AG10803 (cell line): ENCODE measurements at regions not wholly inside any gene's neighbourhood (a gene's known extent, or its start where the extent isn't known, plus 50 kb on each side); places are given as distances from the start of the nearest gene placed in this dataset.
"Not testable (repeated sequence)": the region's sequence is repeated elsewhere in the genome, so short reads cannot be mapped to it uniquely, and the experiment has no call there.

Source experiments
- DNase-seq: peaks from one replicate; pipeline ENCODE4 v3.0.0; 2010; ENCODE audit warnings: low read depth
- H3K4me3 ChIP-seq: 2 replicates; pipeline ENCODE4 v1.5.1; 2011; ENCODE audit warnings: mild to moderate bottlenecking, low read length, control low read depth
- TF ChIP-seq, protein P1 (sequence below): conservative IDR thresholded peaks from 2 replicates; pipeline ENCODE4 v1.5.1; 2011; ENCODE audit warnings: mild to moderate bottlenecking, low read length, control low read depth, inconsistent platforms

DNA sequence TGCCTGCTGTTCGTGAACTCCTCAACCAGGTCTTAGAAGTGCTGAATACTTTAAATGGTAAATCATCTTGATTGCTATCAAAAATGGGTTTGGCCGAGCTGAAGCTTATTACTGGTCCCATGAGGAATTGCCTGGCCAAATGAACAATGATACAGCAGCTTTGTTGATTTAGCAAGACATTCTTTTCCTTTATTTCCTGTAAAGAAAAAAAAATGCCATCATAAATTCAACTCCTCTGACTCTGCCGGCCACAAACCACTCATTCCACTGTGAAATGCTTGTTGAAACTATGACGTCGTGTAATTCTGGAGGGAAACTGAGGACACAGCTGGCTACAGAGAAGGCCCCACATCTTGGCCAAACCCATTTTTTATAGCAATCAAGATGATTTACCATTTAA lies 74.2 kb upstream of the ID2 start:
- H3K4me3 ChIP-seq = no peak overlapping the region
- peak; percentile 63 for DNase-seq
- TF ChIP-seq, protein P1, sequence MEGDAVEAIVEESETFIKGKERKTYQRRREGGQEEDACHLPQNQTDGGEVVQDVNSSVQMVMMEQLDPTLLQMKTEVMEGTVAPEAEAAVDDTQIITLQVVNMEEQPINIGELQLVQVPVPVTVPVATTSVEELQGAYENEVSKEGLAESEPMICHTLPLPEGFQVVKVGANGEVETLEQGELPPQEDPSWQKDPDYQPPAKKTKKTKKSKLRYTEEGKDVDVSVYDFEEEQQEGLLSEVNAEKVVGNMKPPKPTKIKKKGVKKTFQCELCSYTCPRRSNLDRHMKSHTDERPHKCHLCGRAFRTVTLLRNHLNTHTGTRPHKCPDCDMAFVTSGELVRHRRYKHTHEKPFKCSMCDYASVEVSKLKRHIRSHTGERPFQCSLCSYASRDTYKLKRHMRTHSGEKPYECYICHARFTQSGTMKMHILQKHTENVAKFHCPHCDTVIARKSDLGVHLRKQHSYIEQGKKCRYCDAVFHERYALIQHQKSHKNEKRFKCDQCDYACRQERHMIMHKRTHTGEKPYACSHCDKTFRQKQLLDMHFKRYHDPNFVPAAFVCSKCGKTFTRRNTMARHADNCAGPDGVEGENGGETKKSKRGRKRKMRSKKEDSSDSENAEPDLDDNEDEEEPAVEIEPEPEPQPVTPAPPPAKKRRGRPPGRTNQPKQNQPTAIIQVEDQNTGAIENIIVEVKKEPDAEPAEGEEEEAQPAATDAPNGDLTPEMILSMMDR = no peak

DNA sequence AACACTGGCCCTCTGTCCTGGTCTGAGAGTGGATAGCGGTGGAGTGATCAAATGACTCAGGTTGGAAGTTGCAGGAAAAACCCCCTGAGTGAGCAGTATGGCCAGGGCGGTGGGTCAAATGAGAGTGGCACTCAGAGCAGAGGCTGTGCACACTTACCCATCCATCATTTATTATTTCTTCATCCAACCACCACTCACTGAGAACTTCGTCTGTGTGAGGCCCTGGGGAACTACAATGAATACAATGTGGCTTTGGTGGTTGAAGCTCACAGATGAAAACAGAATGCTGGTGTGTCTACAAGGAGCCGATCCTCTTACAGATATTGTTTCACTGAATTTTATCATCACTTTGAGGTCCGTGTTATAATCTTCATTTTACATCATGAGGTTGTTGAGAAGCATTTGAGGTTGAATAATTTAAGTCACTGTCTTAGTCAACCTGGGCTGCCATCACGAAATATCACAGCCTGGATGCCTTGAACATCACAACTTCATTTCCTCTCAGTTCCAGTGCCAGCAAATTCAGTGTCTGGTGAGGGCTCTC lies 73.4 kb upstream of the ID2 start:
- peak; percentile 35 for DNase-seq
- H3K4me3 ChIP-seq = no peak overlapping the region
- TF ChIP-seq, protein P1 = no peak

DNA sequence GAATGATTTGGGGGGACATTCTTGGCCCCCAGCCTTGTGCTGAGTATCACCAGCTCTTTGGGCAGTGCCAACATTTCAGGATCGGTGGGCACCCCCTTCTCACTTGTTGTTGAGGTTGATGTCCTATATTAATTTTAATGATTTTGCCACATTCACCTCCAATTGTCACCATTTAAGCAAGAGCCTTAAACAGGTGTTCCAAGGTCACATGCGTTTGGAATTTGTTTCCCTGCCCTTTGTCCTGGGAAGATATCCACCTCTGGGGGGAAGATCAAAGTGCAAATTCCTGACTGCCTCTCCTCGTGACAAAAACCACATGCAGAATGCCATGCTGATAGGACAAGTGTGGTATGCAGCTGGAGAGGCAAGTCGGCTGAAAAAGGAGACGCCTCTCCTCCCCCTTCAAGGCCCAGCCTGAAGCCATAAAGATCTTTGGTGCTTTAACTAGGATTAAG lies 72.5 kb upstream of the ID2 start:
- DNase-seq = no peak
- no peak overlapping the region for H3K4me3 ChIP-seq
- TF ChIP-seq, protein P1 = no peak

DNA sequence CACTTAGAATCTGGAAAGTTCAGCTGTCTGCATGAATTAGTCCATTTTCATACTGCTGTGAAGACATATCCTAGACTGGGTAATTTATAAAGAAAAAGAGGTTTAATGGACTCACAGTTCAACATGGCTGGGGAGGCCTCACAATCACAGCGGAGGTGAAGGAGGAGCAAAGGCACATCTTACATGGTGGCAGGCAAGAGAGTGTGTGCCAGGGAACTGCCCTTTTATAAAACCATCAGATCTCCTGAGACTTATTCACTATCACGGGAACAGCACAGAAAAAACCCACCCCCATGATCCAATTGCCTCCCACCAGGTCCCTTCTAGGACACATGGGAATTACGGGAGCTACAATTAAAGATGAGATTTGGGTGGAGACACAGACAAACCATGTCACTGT lies 71.1 kb upstream of the ID2 start:
- H3K4me3 ChIP-seq = not testable (repeated sequence)

DNA sequence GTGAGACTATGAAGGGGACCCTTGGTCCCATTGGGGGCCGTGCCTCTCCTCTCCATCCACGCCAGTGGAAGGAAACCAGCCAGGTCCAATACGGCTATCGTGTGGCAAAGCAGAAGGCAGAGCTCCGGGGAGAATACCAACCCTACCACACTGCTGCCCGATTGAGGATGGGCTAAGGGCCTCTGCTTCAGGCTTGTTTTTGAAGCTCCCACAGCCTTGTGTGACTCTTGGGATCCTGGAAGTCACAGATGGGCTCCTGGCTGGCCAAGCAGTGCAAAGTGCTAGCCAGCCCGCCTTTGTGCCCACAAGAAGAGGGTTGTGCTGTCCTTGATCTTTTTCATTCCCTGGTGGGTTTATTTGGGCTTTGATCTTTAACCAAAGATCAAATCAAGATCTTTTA lies 70.6 kb upstream of the ID2 start:
- TF ChIP-seq, protein P1 = no peak
- H3K4me3 ChIP-seq = no peak overlapping the region
- DNase-seq = no peak

More for the DNA sequence above, 71.1 kb upstream of the ID2 start:
- DNase-seq = not testable (repeated sequence)

DNA sequence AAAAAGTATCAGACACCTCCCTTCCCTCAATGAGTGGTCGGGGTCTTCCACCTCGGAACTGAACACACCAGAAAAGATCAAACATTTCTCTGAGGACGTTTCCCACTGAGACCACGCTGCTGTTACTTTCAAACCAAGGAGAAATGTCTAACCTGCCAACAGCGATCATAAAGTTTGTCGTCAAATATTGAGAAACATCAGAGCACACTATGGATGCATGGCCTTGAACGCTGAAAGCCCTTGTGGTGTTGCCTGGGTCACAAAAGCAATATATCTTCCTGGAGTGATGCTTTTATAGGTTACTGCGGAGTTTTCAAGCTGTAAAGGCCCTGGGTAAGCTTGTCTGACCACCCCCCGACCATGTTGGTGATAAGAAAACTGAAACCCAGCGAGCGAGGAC lies 70.2 kb upstream of the ID2 start:
- no peak for DNase-seq
- TF ChIP-seq, protein P1 = no peak
- no peak overlapping the region for H3K4me3 ChIP-seq

DNA sequence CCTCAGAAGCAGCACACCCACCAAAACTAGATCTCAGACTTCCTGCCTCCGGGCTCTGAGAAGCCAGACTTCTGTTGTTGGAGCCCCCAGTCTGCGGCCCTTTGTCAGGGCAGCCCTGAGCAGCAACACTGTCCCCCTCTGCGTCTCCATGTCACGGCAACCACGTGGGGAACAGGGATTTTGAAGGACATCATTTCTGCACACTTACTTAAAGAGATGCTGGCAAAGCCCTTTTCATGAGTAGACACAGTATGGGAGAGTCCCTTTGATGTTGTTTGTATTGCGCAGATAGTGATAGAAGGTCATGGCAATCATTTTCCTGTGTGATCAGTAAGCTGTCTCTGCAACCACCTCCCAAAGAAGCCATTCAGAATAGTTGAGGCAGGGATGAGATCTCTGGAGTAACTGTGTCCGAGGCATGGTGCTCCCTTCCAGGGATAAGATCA lies 69.1 kb upstream of the ID2 start:
- H3K4me3 ChIP-seq = no peak overlapping the region
- no peak for DNase-seq
- TF ChIP-seq, protein P1 = no peak

DNA sequence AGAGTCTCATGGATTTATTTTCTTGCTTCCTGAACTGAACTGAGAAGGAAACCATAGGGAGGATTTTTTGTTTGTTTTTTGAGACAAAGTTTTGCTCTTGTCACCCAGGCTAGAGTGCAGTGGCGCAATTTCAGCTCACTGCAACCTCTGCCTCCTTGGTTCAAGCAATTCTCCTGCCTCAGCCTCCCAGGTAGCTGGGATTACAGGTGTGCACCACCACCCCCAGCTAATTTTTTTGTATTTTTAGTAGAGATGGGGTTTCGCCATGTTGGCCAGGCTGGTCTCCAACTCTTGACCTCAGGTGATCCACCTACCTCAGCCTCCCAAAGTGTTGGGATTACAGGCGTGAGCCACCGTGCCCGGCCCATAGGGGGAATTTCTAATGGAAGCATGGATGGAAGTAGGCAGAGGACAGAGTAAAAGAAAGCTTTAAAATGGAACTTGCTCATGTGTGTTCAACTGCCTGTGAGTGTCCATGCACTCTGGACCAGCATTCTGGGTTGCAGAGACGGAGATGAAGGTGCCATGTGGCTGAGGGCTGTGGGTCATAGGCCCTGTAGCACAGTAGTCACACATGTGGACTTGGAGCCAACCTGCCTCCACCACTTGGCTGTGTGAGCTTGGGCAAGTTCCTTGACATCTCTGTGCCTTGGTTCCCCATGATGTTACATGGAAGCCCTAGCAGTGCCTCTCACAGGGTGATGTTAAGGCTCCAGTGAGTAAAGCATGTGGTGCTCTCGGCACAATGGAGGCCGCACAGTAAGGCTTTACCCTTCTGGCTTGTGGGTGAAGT lies 68.5 kb upstream of the ID2 start:
- H3K4me3 ChIP-seq, DNase-seq: not testable (repeated sequence)
